ENCODE measurements at regions not wholly inside any gene's neighbourhood (a gene's known extent, or its start where the extent isn't known, plus 50 kb on each side); places are given as distances from the start of the nearest gene placed in this dataset.

- no peak for DNase-seq
These were observed 188.9 kb downstream of the CXCL12 start for GRCh38 chr10:44196008-44196320.

- DNase-seq = no peak
These were observed 189.5 kb downstream of the CXCL12 start for GRCh38 chr10:44195112-44196007.

GRCh38 chr10:44194435-44194834, 190.5 kb downstream of the CXCL12 start:
- no peak for DNase-seq

GRCh38 chr10:44193567-44194220, 191.2 kb downstream of the CXCL12 start:
- DNase-seq = no peak

GRCh38 chr10:44193166-44193565, 191.7 kb downstream of the CXCL12 start:
- no peak for DNase-seq

GRCh38 chr10:44192435-44192834, 192.5 kb downstream of the CXCL12 start:
- no peak for DNase-seq

- no peak for DNase-seq
These were observed 194.4 kb downstream of the CXCL12 start for GRCh38 chr10:44190541-44190940.

- DNase-seq = no peak
These were observed 198.1 kb downstream of the CXCL12 start for GRCh38 chr10:44186821-44187220.

- no peak for DNase-seq
These were observed 198.7 kb downstream of the CXCL12 start for GRCh38 chr10:44186150-44186549.

- no peak for DNase-seq
These were observed 199.6 kb downstream of the CXCL12 start for GRCh38 chr10:44185315-44185666.

- no peak for DNase-seq
These were observed 200.1 kb downstream of the CXCL12 start for GRCh38 chr10:44184633-44185314.

GRCh38 chr10:44183667-44184632, 200.9 kb downstream of the CXCL12 start:
- no peak for DNase-seq

- DNase-seq = no peak
These were observed 202.0 kb downstream of the CXCL12 start for GRCh38 chr10:44182909-44183308.

- DNase-seq = no peak
These were observed 204.4 kb downstream of the CXCL12 start for GRCh38 chr10:44180321-44181168.

- no peak for DNase-seq
These were observed 206.0 kb downstream of the CXCL12 start for GRCh38 chr10:44178856-44179255.

- no peak for DNase-seq
These were observed 206.6 kb downstream of the CXCL12 start for GRCh38 chr10:44178281-44178680.

- no peak for DNase-seq
These were observed 207.3 kb downstream of the CXCL12 start for GRCh38 chr10:44177610-44178009.

- DNase-seq = no peak
These were observed 208.6 kb downstream of the CXCL12 start for GRCh38 chr10:44176311-44176710.

GRCh38 chr10:44173608-44173894, 211.3 kb downstream of the CXCL12 start:
- DNase-seq = no peak

GRCh38 chr10:44172883-44173607, 211.9 kb downstream of the CXCL12 start:
- no peak for DNase-seq

GRCh38 chr10:44171765-44172164, 213.1 kb downstream of the CXCL12 start:
- no peak for DNase-seq

Measured in NCI-H1694 (cell line).